ENCODE measurements at regions not wholly inside any gene's neighbourhood (a gene's known extent, or its start where the extent isn't known, plus 50 kb on each side); places are given as distances from the start of the nearest gene placed in this dataset.
A peak's percentile ranks its signal among the peaks of the same experiment; 100 is the strongest.
"Not testable (repeated sequence)": the region's sequence is repeated elsewhere in the genome, so short reads cannot be mapped to it uniquely, and the experiment has no call there.

DNA sequence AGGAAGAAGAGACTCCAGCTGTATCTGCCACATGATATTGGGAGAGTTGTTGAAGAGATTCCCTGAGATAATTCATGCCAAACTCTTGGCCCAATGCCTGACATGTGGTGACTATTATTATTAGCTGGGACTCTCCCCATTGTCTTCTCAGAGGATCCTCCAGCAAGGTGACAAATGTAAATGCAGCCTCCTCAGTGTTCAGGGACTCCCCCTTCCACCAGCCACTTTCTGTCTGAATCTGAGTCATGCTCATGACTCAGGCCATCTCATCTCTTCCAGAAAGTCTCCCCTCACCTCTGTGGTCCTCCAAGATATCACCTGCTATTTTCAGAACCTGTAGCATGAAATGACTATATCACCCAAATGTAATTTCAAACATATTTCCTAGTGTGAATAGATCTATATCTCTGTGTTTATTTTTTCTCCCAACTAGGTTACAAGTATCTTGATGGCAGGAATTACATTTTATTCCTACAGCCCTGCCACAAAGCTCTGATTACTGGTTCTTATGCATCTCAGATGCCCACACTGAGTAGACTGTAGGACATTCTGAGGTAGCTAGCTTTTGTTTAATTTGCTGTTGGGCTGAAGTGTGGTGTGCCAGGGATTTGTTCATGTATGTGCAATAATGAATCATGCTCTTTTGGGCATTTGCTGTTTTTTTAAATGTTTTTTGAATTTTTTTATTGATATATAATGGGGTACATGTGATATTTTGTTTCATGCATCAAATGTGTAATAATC is 126.6 kb upstream of the IL12B start:
- DNase-seq: peak; percentile 22

DNA sequence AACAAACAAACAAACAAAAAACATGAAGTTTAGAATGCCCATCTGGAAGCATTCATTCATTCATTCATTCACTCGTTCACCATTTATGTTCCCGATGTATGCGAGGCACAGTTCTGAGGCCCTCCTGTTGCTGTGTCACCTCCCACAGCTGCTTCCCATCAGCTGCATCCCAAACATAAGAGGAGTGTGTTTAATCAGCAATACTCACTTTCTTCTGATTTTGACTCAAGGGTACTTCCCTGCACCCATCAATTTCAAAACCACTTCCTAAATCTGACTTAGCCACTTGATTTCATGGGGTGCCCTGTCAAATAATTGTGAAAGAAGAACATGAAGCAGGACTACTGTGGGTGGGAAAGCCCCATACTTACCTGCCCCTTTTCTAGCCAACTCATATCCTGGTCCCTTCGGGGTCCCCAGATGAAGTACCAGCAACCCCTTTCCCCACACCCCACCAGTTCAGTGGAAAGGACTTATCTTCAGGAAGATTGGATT is 128.0 kb upstream of the IL12B start:
- no peak for DNase-seq

- no peak for DNase-seq
Measured at GRCh38 chr5:159459132-159459627, 128.9 kb upstream of the IL12B start.

DNA sequence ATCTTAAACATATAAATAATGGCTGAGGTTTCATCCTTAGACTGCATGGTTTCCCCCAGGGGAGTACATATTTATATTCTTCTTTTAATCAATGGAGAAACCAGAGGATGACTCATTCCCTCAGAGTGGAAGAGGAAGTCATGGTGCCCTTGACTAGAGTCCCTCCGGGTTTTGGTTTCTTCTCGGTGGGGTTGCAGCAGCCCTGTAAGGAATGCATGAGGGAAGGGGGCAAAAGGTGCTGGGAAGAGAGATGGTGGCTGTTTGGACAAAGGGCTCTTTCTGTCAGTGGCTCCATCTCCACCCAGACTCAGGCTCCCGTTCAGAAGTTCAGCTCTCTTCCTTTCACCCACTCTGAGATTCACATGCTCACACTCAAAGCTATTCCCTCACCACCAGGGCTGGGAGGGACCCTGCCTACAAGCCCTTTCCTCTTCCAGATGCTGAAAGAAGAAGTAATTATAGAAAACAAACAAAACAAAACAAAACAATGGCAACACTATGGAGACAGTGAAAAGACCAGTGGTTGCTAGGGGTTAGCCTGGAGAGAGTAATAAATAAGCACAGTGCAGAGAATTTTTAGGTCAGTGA is 129.8 kb upstream of the IL12B start:
- peak; percentile 74 for DNase-seq

- peak; percentile 24 for DNase-seq
Measured at GRCh38 chr5:159463590-159464321, 133.5 kb upstream of the IL12B start.

- DNase-seq: no peak
Measured at GRCh38 chr5:159465604-159466003, 135.3 kb upstream of the IL12B start.

- no peak for DNase-seq
Measured at GRCh38 chr5:159467666-159468065, 137.4 kb upstream of the IL12B start.

GRCh38 chr5:159469496-159470372 is 139.4 kb upstream of the IL12B start:
- DNase-seq: no peak

- DNase-seq: no peak
Measured at GRCh38 chr5:159471904-159472303, 141.6 kb upstream of the IL12B start.

DNA sequence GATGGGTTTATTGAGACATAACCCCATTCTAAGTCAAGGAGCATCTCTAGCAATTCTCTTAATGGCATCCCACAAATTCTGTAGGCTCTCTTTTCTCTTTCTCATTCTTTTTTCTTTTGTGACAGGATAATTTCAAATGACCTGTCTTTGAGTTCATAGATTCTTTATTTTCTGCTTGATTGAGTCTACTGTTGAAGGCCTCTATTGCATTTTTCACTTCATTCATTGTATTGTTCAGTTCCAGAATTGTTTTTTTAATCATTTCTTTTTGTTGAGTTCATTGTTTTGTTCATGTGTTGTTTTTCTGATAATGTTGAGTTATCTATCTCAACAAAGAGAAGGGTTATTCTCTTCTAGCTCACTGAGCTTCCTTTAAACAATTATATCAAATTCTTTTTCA is 144.7 kb upstream of the IL12B start:
- DNase-seq: no peak

DNA sequence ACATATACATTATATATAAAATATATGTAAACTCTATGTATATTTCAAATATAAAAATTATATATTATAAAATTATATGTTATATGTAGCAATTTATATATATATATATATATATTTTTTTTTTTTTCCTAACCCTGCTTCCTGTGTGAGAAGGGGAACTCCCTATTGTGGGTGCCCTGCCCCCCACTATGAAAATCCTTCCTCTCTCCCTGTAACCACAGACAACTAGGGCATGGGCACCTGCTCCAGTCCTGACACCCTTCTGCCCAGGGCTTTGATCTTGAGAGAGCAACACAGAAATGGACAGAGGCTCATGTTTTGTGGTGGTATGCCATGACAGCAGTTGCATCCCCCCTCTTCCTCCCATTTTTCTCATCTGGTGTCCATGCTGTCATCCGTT is 148.7 kb upstream of the IL12B start:
- DNase-seq: no peak

GRCh38 chr5:159480849-159481248 is 150.6 kb upstream of the IL12B start:
- DNase-seq: no peak

GRCh38 chr5:159481751-159482150 is 151.5 kb upstream of the IL12B start:
- no peak for DNase-seq

DNA sequence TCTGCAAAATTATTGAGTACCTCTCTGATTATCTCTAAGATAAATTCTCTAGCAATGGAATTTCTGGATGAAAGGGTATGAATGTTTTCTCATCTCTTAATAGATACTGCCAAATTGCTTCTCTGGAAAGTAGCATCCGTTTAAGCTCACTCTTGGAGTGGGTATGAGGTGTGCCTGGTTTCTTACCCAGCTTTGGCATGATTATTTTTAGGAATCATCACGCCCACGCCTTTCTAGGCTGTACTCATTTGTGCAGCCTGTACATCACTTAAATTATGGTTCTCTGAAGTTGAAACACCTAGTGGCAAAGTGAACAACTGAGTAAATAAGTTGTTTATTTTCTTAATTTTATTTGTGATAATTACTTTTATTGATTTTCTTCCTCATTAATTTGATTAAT is 156.5 kb upstream of the IL12B start:
- no peak for DNase-seq

- DNase-seq: no peak
Measured at GRCh38 chr5:159488516-159488915, 158.2 kb upstream of the IL12B start.

DNA sequence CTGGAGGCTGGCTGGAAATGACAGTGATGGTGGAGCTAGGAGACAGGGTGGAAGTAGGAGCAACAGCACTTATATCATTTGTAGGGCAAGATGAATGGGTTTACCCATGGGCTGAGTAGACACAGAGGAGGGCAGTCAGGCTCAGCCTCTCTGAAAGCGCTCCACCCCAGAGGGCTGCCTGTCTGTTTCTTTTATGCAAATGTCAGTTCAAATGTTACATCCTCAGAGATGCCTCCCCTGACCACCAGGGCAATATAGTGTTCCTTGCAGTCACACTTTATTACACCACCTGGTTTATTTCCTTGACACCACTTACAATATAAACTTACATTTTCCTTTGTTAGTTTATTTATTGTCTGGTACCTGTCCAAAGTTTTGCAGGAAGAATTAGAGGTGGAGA is 159.5 kb upstream of the IL12B start:
- DNase-seq: no peak

DNA sequence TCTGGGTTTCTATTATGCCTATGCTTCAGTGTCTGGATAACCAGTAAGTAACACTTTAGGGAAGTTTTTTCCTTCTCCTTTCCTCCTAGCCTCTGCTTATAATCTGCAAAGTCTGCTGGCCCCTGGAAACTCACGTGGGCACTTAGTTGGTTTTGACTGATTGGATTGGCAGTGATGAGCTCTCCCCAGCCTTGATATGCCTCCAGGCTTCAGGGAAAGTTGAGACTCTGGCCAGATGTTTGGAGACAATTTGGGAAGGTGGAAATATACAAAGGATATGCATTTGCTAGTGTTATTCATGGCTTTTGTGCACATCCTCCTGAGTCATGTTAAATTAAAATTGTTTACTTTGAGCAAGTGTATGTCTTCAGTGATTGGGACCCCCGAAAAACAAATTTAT is 160.2 kb upstream of the IL12B start:
- DNase-seq: no peak

DNA sequence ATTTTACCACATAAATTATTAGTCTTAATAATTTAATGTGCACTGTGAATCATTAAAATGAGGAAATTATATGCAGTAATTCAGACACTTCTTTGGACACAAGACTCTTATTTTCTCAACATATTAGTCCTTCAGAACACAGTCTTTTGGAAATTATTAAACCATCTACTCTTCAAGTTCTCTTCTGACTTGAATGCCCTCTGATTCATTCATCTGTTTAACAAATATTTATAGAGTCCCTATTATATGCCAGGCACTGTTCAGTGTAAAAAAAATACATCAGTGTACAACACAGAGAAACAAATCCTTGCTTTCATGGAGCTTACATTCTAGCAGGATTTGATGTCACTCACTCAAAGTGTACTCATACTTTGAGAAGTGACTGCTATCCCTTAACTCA is 163.4 kb upstream of the IL12B start:
- no peak for DNase-seq

GRCh38 chr5:159496773-159497172 is 166.5 kb upstream of the IL12B start:
- no peak for DNase-seq

GRCh38 chr5:159497221-159497620 is 166.9 kb upstream of the IL12B start:
- peak; percentile 27 for DNase-seq

GRCh38 chr5:159498630-159499029 is 168.3 kb upstream of the IL12B start:
- DNase-seq: no peak

DNA sequence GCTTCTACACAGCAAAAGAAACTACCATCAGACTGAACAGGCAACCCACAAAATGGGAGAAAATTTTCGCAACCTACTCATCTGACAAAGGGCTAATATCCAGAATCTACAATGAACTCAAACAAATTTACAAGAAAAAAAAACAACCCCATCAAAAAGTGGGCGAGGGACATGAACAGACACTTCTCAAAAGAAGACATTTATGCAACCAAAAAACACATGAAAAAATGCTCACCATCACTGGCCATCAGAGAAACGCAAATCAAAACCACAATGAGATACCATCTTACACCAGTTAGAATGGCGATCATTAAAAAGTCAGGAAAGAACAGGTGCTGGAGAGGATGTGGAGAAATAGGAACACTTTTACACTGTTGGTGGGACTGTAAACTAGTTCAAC is 171.8 kb upstream of the IL12B start:
- not testable (repeated sequence) for DNase-seq

- no peak for DNase-seq
Measured at GRCh38 chr5:159503236-159503635, 172.9 kb upstream of the IL12B start.
